ENCODE measurements at regions not wholly inside any gene's neighbourhood (a gene's known extent, or its start where the extent isn't known, plus 50 kb on each side); places are given as distances from the start of the nearest gene placed in this dataset.

DNA sequence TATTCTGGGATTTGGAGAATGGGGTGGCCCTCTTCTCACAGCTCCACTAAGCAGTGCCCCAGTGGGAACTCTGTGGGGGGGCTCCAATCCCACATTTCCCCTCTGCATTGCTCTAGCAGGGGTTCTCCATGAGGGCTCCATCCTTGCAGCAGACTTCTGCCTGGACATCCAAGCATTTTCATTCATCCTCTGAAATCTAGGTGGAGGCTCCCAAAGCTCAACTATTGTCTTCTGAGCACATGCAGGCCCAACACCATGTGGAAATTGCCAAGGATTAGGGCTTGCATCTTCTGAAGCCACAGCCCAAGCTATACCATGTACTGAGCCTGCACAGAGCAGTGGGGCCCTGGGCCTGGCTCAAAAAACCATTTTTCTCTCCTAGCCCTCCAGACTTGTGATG is 162.4 kb upstream of the CWC22 start:
- Histone ChIP-seq H3K9me2 (ENCODE audit: insufficient read depth) (no peaks in the 10 kb centered on the region), H3K79me2 (ENCODE audit: insufficient read depth, low read length) (no peaks in the 10 kb centered on the region), H3K9ac (ENCODE audit: low read length) (no peak overlapping the region), H2AFZ (ENCODE audit: low read depth, low read length, poor library complexity, severe bottlenecking) (no peak overlapping the region), H3K27ac (ENCODE audit: low read depth, low read length) (no peak overlapping the region), H3K36me3 (ENCODE audit: control insufficient read depth in 1 of 2, insufficient read depth in 2 of 2, low read length in 2 of 2) (no peaks in the 10 kb centered on the region), H3K27me3 (ENCODE audit: insufficient read depth, low read length) (no peaks in the 10 kb centered on the region), H3K9me3 (ENCODE audit: control insufficient read depth in 1 of 2, insufficient read depth in 1 of 2, low read depth in 1 of 2, low read length in 2 of 2) (no peaks in the 10 kb centered on the region), H3K4me2 (ENCODE audit: low read length) (no peak overlapping the region), H4K20me1 (ENCODE audit: insufficient read depth) (no peaks in the 10 kb centered on the region), H3K4me3 (replicated peaks in 1 of 2; ENCODE audit: low read depth in 1 of 2, low read length in 2 of 2) (no peak overlapping the region), H3K4me1 (ENCODE audit: control insufficient read depth in 1 of 2, insufficient read depth in 2 of 2, low read length in 2 of 2) (no peaks in the 10 kb centered on the region)
- CTCF ChIA-PET = no interaction called here
- POLR2A ChIA-PET = no interaction called here
- no TSS peak for BruUV-seq (replicated peaks)
- DNase-seq (ENCODE audit: low read depth, low spot score) (no peak), ATAC-seq (no peak)
- intact Hi-C loops (cut with micrococcal nuclease) = no loop called here
- TF ChIP-seq ELF1 (IDR thresholded peaks at IDR 0.05; ENCODE audit: borderline replicate concordance, low read depth) = no peak
- TF ChIP-seq CBX3 (IDR thresholded peaks at IDR 0.05; ENCODE audit: low read depth) = 0 out of 2 replicates have a peak, but pooled peaks have one; percentile 35
- RAD21 ChIA-PET (ENCODE audit: low non-redundant PET in 1 of 2, low total read pairs in 2 of 2, uncharacterized antibody in 2 of 2, unreplicated experiment in 2 of 2) = no interaction called here

DNA sequence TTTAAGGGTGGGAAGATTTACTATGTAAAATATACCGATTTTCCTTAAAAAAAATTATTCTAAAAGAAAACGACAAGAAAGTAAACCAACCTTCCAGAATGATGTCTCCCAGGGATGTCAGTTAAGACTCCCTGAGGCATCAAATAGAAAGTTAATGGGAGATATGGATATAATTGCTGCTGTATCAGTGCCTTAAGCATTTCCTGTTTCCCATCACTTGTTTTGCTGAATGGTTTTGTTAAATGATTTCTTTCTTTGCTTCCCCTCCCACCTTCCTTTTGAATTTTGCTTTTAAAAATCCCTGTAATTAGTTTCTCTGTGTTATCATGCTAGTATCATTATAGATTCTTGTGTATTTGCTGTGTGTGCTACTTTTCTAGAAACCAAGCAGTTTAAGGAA is 154.3 kb upstream of the CWC22 start:
- CTCF ChIA-PET = no interaction called here
- no peaks in the 10 kb centered on the region for H3K4me1 ChIP-seq (ENCODE audit: control insufficient read depth in 1 of 2, insufficient read depth in 2 of 2, low read length in 2 of 2)
- no TSS peak for BruUV-seq (replicated peaks)

More for the DNA sequence above, 154.3 kb upstream of the CWC22 start:
- no peak overlapping the region for H3K9ac ChIP-seq (ENCODE audit: low read length)
- H3K27ac ChIP-seq (ENCODE audit: low read depth, low read length) = no peak overlapping the region
- H4K20me1 ChIP-seq (ENCODE audit: insufficient read depth) = no peaks in the 10 kb centered on the region
- no peak overlapping the region for H2AFZ ChIP-seq (ENCODE audit: low read depth, low read length, poor library complexity, severe bottlenecking)
- H3K4me3 ChIP-seq (replicated peaks in 1 of 2; ENCODE audit: low read depth in 1 of 2, low read length in 2 of 2) = no peak overlapping the region
- ATAC-seq = no peak
- H3K27me3 ChIP-seq (ENCODE audit: insufficient read depth, low read length) = no peaks in the 10 kb centered on the region
- no peak overlapping the region for H3K4me2 ChIP-seq (ENCODE audit: low read length)
- H3K9me2 ChIP-seq (ENCODE audit: insufficient read depth) = no peaks in the 10 kb centered on the region
- no peaks in the 10 kb centered on the region for H3K79me2 ChIP-seq (ENCODE audit: insufficient read depth, low read length)
- no peaks in the 10 kb centered on the region for H3K9me3 ChIP-seq (ENCODE audit: control insufficient read depth in 1 of 2, insufficient read depth in 1 of 2, low read depth in 1 of 2, low read length in 2 of 2)
- RAD21 ChIA-PET (ENCODE audit: low non-redundant PET in 1 of 2, low total read pairs in 2 of 2, uncharacterized antibody in 2 of 2, unreplicated experiment in 2 of 2) = no interaction called here
- no peaks in the 10 kb centered on the region for H3K36me3 ChIP-seq (ENCODE audit: control insufficient read depth in 1 of 2, insufficient read depth in 2 of 2, low read length in 2 of 2)
- TF ChIP-seq, protein P1, sequence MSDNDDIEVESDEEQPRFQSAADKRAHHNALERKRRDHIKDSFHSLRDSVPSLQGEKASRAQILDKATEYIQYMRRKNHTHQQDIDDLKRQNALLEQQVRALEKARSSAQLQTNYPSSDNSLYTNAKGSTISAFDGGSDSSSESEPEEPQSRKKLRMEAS (IDR thresholded peaks at IDR 0.05) = no peak
- TF ChIP-seq EZH2phosphoT487 (IDR thresholded peaks at IDR 0.05; ENCODE audit: borderline replicate concordance) (no peak), RAD21 (IDR thresholded peaks at IDR 0.05; ENCODE audit: low read depth) (no peak), JUND (IDR thresholded peaks at IDR 0.05) (no peak), TCF7L2 (IDR thresholded peaks at IDR 0.05; ENCODE audit: borderline replicate concordance, extremely low read depth, insufficient read depth, insufficient read length) (no peak), POLR2AphosphoS5 (IDR thresholded peaks at IDR 0.05; ENCODE audit: low read depth, low read length) (no peak), CBX3 (IDR thresholded peaks at IDR 0.05; ENCODE audit: low read depth) (no peak), SRF (IDR thresholded peaks at IDR 0.05; ENCODE audit: low read depth) (no peak), EGR1 (IDR thresholded peaks at IDR 0.05; ENCODE audit: low read depth) (no peak), POLR2A (IDR thresholded peaks at IDR 0.05; ENCODE audit: borderline replicate concordance, extremely low read depth, insufficient read depth, insufficient read length) (no peak), ZFX (IDR thresholded peaks at IDR 0.05) (no peak)
- TF ChIP-seq, protein P2, sequence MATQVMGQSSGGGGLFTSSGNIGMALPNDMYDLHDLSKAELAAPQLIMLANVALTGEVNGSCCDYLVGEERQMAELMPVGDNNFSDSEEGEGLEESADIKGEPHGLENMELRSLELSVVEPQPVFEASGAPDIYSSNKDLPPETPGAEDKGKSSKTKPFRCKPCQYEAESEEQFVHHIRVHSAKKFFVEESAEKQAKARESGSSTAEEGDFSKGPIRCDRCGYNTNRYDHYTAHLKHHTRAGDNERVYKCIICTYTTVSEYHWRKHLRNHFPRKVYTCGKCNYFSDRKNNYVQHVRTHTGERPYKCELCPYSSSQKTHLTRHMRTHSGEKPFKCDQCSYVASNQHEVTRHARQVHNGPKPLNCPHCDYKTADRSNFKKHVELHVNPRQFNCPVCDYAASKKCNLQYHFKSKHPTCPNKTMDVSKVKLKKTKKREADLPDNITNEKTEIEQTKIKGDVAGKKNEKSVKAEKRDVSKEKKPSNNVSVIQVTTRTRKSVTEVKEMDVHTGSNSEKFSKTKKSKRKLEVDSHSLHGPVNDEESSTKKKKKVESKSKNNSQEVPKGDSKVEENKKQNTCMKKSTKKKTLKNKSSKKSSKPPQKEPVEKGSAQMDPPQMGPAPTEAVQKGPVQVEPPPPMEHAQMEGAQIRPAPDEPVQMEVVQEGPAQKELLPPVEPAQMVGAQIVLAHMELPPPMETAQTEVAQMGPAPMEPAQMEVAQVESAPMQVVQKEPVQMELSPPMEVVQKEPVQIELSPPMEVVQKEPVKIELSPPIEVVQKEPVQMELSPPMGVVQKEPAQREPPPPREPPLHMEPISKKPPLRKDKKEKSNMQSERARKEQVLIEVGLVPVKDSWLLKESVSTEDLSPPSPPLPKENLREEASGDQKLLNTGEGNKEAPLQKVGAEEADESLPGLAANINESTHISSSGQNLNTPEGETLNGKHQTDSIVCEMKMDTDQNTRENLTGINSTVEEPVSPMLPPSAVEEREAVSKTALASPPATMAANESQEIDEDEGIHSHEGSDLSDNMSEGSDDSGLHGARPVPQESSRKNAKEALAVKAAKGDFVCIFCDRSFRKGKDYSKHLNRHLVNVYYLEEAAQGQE (IDR thresholded peaks at IDR 0.05; ENCODE audit: low read depth) = no peak
- POLR2A ChIA-PET = no interaction called here
- intact Hi-C loops (cut with micrococcal nuclease) = no loop called here
- DNase-seq (ENCODE audit: low read depth, low spot score) = no peak
